KG1 (cell line): ENCODE measurements at regions not wholly inside any gene's neighbourhood (a gene's known extent, or its start where the extent isn't known, plus 50 kb on each side); places are given as distances from the start of the nearest gene placed in this dataset.
"Not testable (repeated sequence)": the region's sequence is repeated elsewhere in the genome, so short reads cannot be mapped to it uniquely, and the experiment has no call there.

Experiments used
- DNase-seq: peaks from one replicate; lab custom pipeline; 2025; lab: John Stamatoyannopoulos, UW

GRCh38 chr3:3333571-3333970 lies 154.1 kb upstream of the CRBN start:
- DNase-seq: no peak

- DNase-seq: no peak
These were observed 137.0 kb upstream of the CRBN start for GRCh38 chr3:3316521-3316920.

- no peak for DNase-seq
These were observed 136.4 kb upstream of the CRBN start for GRCh38 chr3:3315846-3316245.

- no peak for DNase-seq
These were observed 130.4 kb upstream of the CRBN start for GRCh38 chr3:3309887-3310286.

GRCh38 chr3:3308809-3309208 lies 129.3 kb upstream of the CRBN start:
- DNase-seq: no peak

- peak; percentile 45 for DNase-seq
These were observed 128.0 kb upstream of the CRBN start for GRCh38 chr3:3307491-3307890.

GRCh38 chr3:3305841-3306240 lies 126.3 kb upstream of the CRBN start:
- no peak for DNase-seq

GRCh38 chr3:3305084-3305483 lies 125.6 kb upstream of the CRBN start:
- no peak for DNase-seq

GRCh38 chr3:3303636-3304035 lies 124.1 kb upstream of the CRBN start:
- DNase-seq: no peak

- no peak for DNase-seq
These were observed 123.5 kb upstream of the CRBN start for GRCh38 chr3:3302964-3303363.

- no peak for DNase-seq
These were observed 122.0 kb upstream of the CRBN start for GRCh38 chr3:3301476-3301875.

- DNase-seq: no peak
These were observed 117.5 kb upstream of the CRBN start for GRCh38 chr3:3296979-3297381.

- no peak for DNase-seq
These were observed 116.1 kb upstream of the CRBN start for GRCh38 chr3:3295586-3295985.

GRCh38 chr3:3291756-3292283 lies 112.3 kb upstream of the CRBN start:
- DNase-seq: not testable (repeated sequence)

- DNase-seq: no peak
These were observed 108.8 kb upstream of the CRBN start for GRCh38 chr3:3288255-3288654.

- DNase-seq: no peak
These were observed 106.5 kb upstream of the CRBN start for GRCh38 chr3:3286014-3286413.

- no peak for DNase-seq
These were observed 101.5 kb upstream of the CRBN start for GRCh38 chr3:3281024-3281423.

- DNase-seq: no peak
These were observed 100.9 kb upstream of the CRBN start for GRCh38 chr3:3280396-3280795.

GRCh38 chr3:3278073-3278472 lies 98.6 kb upstream of the CRBN start:
- DNase-seq: no peak

GRCh38 chr3:3276630-3277029 lies 97.1 kb upstream of the CRBN start:
- no peak for DNase-seq

- no peak for DNase-seq
These were observed 85.3 kb upstream of the CRBN start for GRCh38 chr3:3264796-3265195.

- DNase-seq: no peak
These were observed 81.4 kb upstream of the CRBN start for GRCh38 chr3:3260870-3261269.

GRCh38 chr3:3259181-3259580 lies 79.7 kb upstream of the CRBN start:
- DNase-seq: no peak

GRCh38 chr3:3258281-3258680 lies 78.8 kb upstream of the CRBN start:
- DNase-seq: no peak

- DNase-seq: no peak
These were observed 62.1 kb upstream of the CRBN start for GRCh38 chr3:3241596-3241995.
